NCI-H2196 (cell line): ENCODE measurements at regions not wholly inside any gene's neighbourhood (a gene's known extent, or its start where the extent isn't known, plus 50 kb on each side); places are given as distances from the start of the nearest gene placed in this dataset.

Experiments
- DNase-seq: peaks from one replicate; lab custom pipeline; 2025; ENCODE audit not compliant: unreplicated experiment; lab: John Stamatoyannopoulos, UW

DNA sequence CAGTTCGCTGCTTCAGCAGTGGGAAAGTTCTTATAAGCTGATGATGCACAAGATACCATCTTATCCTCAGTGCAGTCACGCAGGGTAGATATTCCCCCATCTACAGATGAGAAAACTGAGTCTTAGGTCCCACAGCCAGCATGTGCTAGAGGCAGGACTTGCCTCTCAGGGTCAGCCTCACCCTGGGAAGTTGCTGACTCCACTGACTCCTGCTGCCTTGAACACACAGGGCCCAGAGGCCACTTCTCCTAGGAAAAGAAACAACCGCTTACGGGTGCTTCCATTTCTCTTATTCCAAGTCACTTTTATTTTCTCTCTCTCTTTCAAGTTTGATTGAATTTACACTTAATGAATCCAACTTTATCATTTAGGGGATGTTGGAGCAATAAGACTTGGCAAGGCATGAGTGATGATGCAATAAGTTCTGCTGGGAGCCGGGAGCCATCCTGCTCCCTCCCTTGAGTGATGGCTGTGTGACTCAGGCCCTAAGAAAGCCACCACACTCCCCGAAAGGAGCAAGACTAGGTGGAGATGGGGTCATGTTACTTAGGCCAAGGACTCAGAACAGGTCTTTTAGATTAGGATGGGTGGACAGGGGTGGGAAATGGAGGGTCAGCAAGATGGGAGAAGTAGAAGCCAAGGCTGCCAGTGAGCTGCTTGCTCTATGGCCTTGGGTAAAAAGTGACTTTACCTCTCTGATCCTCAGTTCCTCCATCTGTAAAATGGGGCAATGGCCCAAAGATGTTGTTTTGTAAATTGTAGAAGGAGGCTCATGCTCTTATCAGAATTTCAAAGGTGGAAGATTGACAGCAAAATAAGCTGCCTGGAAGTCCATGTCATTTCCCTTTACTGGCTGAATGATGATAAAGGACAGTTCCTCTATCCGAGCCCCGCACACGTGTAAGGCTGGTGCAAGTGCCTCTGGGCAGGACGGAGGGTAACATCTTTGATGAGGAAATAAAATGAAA is 67.4 kb upstream of the ZNF618 start:
- no peak for DNase-seq

DNA sequence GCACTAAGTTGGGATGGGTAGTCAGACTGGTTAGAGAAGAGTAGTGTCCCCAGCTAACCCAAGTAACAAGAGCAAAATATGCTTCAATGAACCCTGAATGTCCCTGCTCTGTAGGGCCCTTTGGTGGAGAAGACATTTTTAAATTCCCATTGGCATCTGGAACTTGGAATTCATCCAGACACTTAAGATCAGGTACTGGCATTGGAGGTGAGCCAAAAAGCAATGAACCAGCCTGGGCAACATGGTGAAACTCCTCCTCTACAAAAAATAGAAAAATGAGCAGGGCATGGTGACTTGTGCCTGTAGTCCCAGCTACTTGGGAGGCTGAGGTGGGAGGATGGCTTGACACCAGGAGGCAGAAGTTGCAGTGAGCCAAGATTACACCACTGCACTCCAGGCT is 58.9 kb upstream of the ZNF618 start:
- DNase-seq = peak; percentile 12

GRCh38 chr9:113818391-113818790 is 57.7 kb upstream of the ZNF618 start:
- DNase-seq = no peak

DNA sequence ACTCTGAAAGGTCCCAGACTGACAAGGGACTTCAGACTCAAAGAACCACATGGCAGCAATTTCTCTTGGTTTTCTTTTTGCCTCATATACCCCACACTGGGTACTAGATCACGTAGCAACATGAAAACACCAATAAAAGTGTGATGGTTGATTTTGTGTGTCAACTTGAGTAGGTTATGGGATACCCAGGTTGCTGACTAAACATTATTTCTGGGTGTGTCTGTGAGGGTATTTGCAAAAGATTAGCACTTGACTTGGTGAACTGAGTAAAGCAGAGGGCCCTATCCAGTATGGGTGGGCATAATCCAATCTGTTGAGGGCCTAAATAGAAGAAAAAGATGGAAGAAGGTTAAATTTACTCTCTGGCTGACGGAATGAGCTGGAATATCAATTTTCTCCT is 53.8 kb upstream of the ZNF618 start:
- no peak for DNase-seq

- no peak for DNase-seq
These were observed 52.7 kb upstream of the ZNF618 start for GRCh38 chr9:113823421-113823820.
